OCI-LY1 (cell line): ENCODE measurements at regions not wholly inside any gene's neighbourhood (a gene's known extent, or its start where the extent isn't known, plus 50 kb on each side); places are given as distances from the start of the nearest gene placed in this dataset.

Experiments used
- H2AFZ ChIP-seq: fragments of 200-600 bp; sonication (generic), shearing (Covaris generic); 2 replicates; pipeline ENCODE4 v1.6.0; 2014; ENCODE audit warnings: antibody characterized with exemption, mild to moderate bottlenecking, low read length
- H3F3A ChIP-seq: fragments of 200-600 bp; sonication (generic), shearing (Covaris generic); 2 replicates; pipeline ENCODE4 v1.6.0; 2014; ENCODE audit warnings: mild to moderate bottlenecking, antibody characterized with exemption, low read length, moderate library complexity; ENCODE audit not compliant: insufficient read depth
- H3K27ac ChIP-seq: fragments of 200-600 bp; sonication (generic); 2 replicates; pipeline ENCODE4 v1.5.1; 2014; ENCODE audit warnings: low read length, mixed run types, mild to moderate bottlenecking, low read depth; ENCODE audit not compliant: poor library complexity, severe bottlenecking
- H3K27me3 ChIP-seq: fragments of 200-600 bp; sonication (generic); 2 replicates; pipeline ENCODE4 v1.6.0; 2014; ENCODE audit warnings: antibody characterized with exemption, mild to moderate bottlenecking, low read length, moderate library complexity; ENCODE audit not compliant: insufficient read depth
- H3K36me3 ChIP-seq: fragments of 200-600 bp; sonication (generic); 2 replicates; pipeline ENCODE4 v1.6.1; 2014; ENCODE audit warnings: mild to moderate bottlenecking, antibody characterized with exemption, low read length, moderate library complexity, mixed read lengths; ENCODE audit not compliant: insufficient read depth
- H3K4me1 ChIP-seq: fragments of 200-600 bp; sonication (generic); 2 replicates; pipeline ENCODE4 v1.5.1; 2014; ENCODE audit warnings: mild to moderate bottlenecking, low read length, moderate library complexity; ENCODE audit not compliant: insufficient read depth, severe bottlenecking
- H3K4me2 ChIP-seq: fragments of 200-600 bp; sonication (generic), shearing (Covaris generic); 2 replicates; pipeline ENCODE4 v1.6.1; 2014; ENCODE audit warnings: low read length
- H3K4me3 ChIP-seq: fragments of 200-600 bp; sonication (generic); 2 replicates; pipeline ENCODE4 v1.5.1; 2014; ENCODE audit warnings: low read length, low read depth, mild to moderate bottlenecking, mixed read lengths; ENCODE audit not compliant: poor library complexity, severe bottlenecking
- H3K79me2 ChIP-seq: fragments of 200-600 bp; shearing (Covaris generic); 2 replicates; pipeline ENCODE4 v1.6.1; 2016; ENCODE audit warnings: mixed run types, low read length, mixed read lengths; ENCODE audit not compliant: insufficient read depth
- H3K9ac ChIP-seq: fragments of 200-600 bp; sonication (generic), shearing (Covaris generic); 2 replicates; pipeline ENCODE4 v1.6.1; 2014; ENCODE audit warnings: mild to moderate bottlenecking, low read length, mixed read lengths
- H3K9me2 ChIP-seq: fragments of 200-600 bp; sonication (generic), shearing (Covaris generic); 2 replicates; pipeline ENCODE4 v1.6.1; 2014; ENCODE audit warnings: low read depth, mild to moderate bottlenecking, low read length, mixed read lengths
- H3K9me3 ChIP-seq: fragments of 200-600 bp; shearing (Covaris generic); 2 replicates; pipeline ENCODE4 v1.6.1; 2014; ENCODE audit warnings: low read length, mixed read lengths
- H4K20me1 ChIP-seq: fragments of 200-600 bp; sonication (generic), shearing (Covaris generic); 2 replicates; pipeline ENCODE4 v1.6.0; 2016; ENCODE audit warnings: mild to moderate bottlenecking, low read length; ENCODE audit not compliant: insufficient read depth
- CTCF ChIP-seq: fragments of 200-600 bp; sonication (generic), shearing (Covaris generic); IDR thresholded peaks from 2 replicates; pipeline ENCODE4 v1.5.1; 2017; ENCODE audit warnings: mild to moderate bottlenecking, antibody characterized with exemption, low read length, moderate library complexity, mixed read lengths
- EZH2 ChIP-seq: fragments of 200-600 bp; sonication (generic), shearing (Covaris generic); IDR thresholded peaks from 2 replicates; pipeline ENCODE4 v1.8.0; 2017; ENCODE audit warnings: borderline replicate concordance, mixed run types, mild to moderate bottlenecking, antibody characterized with exemption, low read length, moderate library complexity, mixed read lengths

GRCh38 chr3:40593351-40593750 is 68.6 kb downstream of the ZNF621 start:
- Histone ChIP-seq H4K20me1 (no peaks in the 10 kb centered on the region), H3F3A (no peaks in the 10 kb centered on the region), H3K9me3 (no peaks in the 10 kb centered on the region), H3K4me3 (no peak overlapping the region), H3K27me3 (no peaks in the 10 kb centered on the region), H3K9ac (no peak overlapping the region), H3K9me2 (no peaks in the 10 kb centered on the region), H3K27ac (no peak overlapping the region), H3K36me3 (no peaks in the 10 kb centered on the region), H3K4me1 (no peaks in the 10 kb centered on the region), H3K79me2 (no peaks in the 10 kb centered on the region), H2AFZ (no peak overlapping the region), H3K4me2 (no peak overlapping the region)
- TF ChIP-seq EZH2 (no peak), CTCF (no peak)

GRCh38 chr3:40597441-40597840 is 72.7 kb downstream of the ZNF621 start:
- H3K27ac ChIP-seq = no peak overlapping the region
- no peaks in the 10 kb centered on the region for H3K79me2 ChIP-seq
- H3K9ac ChIP-seq = no peak overlapping the region
- no peaks in the 10 kb centered on the region for H3K9me2 ChIP-seq
- H2AFZ ChIP-seq = no peak overlapping the region
- H3K9me3 ChIP-seq = 0 out of 2 replicates have a peak, but pooled peaks cover 3% of the 10 kb centered on the region
- H4K20me1 ChIP-seq = no peaks in the 10 kb centered on the region
- no peak for TF ChIP-seq EZH2
- no peak for TF ChIP-seq CTCF
- H3K4me1 ChIP-seq = no peaks in the 10 kb centered on the region
- H3K4me2 ChIP-seq = no peak overlapping the region
- H3F3A ChIP-seq = no peaks in the 10 kb centered on the region
- H3K4me3 ChIP-seq = no peak overlapping the region
- H3K27me3 ChIP-seq = no peaks in the 10 kb centered on the region
- no peaks in the 10 kb centered on the region for H3K36me3 ChIP-seq

- Histone ChIP-seq H3K79me2 (no peaks in the 10 kb centered on the region), H3K9ac (no peak overlapping the region), H4K20me1 (no peaks in the 10 kb centered on the region), H3K4me2 (no peak overlapping the region), H3K36me3 (no peaks in the 10 kb centered on the region), H3K4me1 (no peaks in the 10 kb centered on the region), H3K27ac (no peak overlapping the region), H2AFZ (no peak overlapping the region), H3K9me3 (0 out of 2 replicates have a peak, but pooled peaks cover 3% of the 10 kb centered on the region), H3K27me3 (no peaks in the 10 kb centered on the region), H3K9me2 (no peaks in the 10 kb centered on the region), H3F3A (no peaks in the 10 kb centered on the region), H3K4me3 (no peak overlapping the region)
- TF ChIP-seq EZH2 (no peak), CTCF (no peak)
These were observed 73.6 kb downstream of the ZNF621 start for GRCh38 chr3:40598338-40598737.
